ENCODE measurements at regions not wholly inside any gene's neighbourhood (a gene's known extent, or its start where the extent isn't known, plus 50 kb on each side); places are given as distances from the start of the nearest gene placed in this dataset.

GRCh38 chr3:8094415-8094814 is 407.2 kb upstream of the LMCD1 start:
- Histone ChIP-seq H3K9me3 (ENCODE audit: control insufficient read depth in 4 of 4, insufficient read depth in 3 of 4, low read length in 3 of 4) (no peaks in the 10 kb centered on the region), H3K4me1 (ENCODE audit: control insufficient read depth in 5 of 5, insufficient read depth in 5 of 5, low read length in 5 of 5) (no peaks in the 10 kb centered on the region), H3K4me3 (no peak overlapping the region), H3K27ac (ENCODE audit: low read depth in 1 of 2, low read length in 1 of 2) (no peak overlapping the region), H3K36me3 (ENCODE audit: control insufficient read depth in 4 of 4, insufficient read depth in 4 of 4, low read length in 4 of 4) (no peaks in the 10 kb centered on the region), H3K9ac (ENCODE audit: insufficient read depth in 1 of 2, low read length in 2 of 2) (no peak overlapping the region), H3K27me3 (ENCODE audit: control insufficient read depth in 3 of 3, insufficient read depth in 3 of 3, low read length in 2 of 3) (no peaks in the 10 kb centered on the region)
- DNase-seq (no peak), ATAC-seq (ENCODE audit: insufficient read depth, low FRiP score) (no peak)
- TF ChIP-seq, protein P1, sequence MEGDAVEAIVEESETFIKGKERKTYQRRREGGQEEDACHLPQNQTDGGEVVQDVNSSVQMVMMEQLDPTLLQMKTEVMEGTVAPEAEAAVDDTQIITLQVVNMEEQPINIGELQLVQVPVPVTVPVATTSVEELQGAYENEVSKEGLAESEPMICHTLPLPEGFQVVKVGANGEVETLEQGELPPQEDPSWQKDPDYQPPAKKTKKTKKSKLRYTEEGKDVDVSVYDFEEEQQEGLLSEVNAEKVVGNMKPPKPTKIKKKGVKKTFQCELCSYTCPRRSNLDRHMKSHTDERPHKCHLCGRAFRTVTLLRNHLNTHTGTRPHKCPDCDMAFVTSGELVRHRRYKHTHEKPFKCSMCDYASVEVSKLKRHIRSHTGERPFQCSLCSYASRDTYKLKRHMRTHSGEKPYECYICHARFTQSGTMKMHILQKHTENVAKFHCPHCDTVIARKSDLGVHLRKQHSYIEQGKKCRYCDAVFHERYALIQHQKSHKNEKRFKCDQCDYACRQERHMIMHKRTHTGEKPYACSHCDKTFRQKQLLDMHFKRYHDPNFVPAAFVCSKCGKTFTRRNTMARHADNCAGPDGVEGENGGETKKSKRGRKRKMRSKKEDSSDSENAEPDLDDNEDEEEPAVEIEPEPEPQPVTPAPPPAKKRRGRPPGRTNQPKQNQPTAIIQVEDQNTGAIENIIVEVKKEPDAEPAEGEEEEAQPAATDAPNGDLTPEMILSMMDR (IDR thresholded peaks at IDR 0.05; ENCODE audit: control extremely low read depth, extremely low read depth), result no peak
- WGBS, 2 donors, result 58 to 75% methylated on average over 2 of the region's 2 CpGs

DNA sequence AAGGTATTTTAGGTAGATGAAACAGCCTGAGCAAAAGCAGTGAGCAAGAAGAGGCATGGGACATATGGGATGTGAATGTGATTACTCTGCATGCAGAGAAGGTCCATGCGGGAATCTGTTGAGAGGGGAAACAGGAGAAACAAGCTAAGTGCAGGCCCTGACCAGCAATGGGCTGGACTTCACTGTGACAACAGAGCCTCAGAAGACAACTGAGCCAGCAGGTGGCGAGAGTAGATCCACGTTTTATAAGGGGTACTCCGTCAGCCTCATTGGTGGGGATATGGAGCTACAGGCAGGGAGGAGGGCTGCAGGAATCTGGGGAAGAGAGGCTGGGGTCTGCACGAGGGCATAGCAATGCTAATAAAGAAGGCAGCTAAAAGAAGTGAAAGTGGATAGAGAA is 405.9 kb upstream of the LMCD1 start:
- 56 to 67% methylated on average over 5 of the region's 5 CpGs for WGBS, 2 donors
- no peaks in the 10 kb centered on the region for H3K9me3 ChIP-seq (ENCODE audit: control insufficient read depth in 4 of 4, insufficient read depth in 3 of 4, low read length in 3 of 4)
- H3K27ac ChIP-seq (ENCODE audit: low read depth in 1 of 2, low read length in 1 of 2), result no peak overlapping the region
- no peaks in the 10 kb centered on the region for H3K4me1 ChIP-seq (ENCODE audit: control insufficient read depth in 5 of 5, insufficient read depth in 5 of 5, low read length in 5 of 5)
- H3K4me3 ChIP-seq, result no peak overlapping the region
- H3K27me3 ChIP-seq (ENCODE audit: control insufficient read depth in 3 of 3, insufficient read depth in 3 of 3, low read length in 2 of 3), result no peaks in the 10 kb centered on the region
- TF ChIP-seq, protein P1 (IDR thresholded peaks at IDR 0.05; ENCODE audit: control extremely low read depth, extremely low read depth), result no peak
- no peak for ATAC-seq (ENCODE audit: insufficient read depth, low FRiP score)
- H3K36me3 ChIP-seq (ENCODE audit: control insufficient read depth in 4 of 4, insufficient read depth in 4 of 4, low read length in 4 of 4), result no peaks in the 10 kb centered on the region
- no peak for DNase-seq
- H3K9ac ChIP-seq (ENCODE audit: insufficient read depth in 1 of 2, low read length in 2 of 2), result no peak overlapping the region

DNA sequence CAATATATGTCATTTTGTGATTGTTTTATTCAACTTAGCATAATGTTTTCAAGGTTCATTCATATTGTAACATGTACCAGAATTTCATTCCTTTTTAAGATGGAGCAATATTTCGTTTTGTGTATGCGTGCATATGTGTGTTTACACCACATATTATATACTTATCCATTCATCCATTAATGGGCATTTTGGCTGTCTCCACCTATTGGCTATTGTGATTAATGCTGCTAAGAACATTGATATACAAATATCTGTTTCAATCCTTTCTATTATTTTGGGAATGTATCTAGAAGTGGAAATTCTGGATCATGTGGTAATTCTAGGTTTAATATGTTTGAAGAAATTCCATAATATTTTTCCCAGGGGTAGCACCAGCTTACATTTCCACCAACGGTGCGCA is 403.9 kb upstream of the LMCD1 start:
- DNase-seq, result no peak
- Histone ChIP-seq H3K36me3 (ENCODE audit: control insufficient read depth in 4 of 4, insufficient read depth in 4 of 4, low read length in 4 of 4) (no peaks in the 10 kb centered on the region), H3K4me1 (ENCODE audit: control insufficient read depth in 5 of 5, insufficient read depth in 5 of 5, low read length in 5 of 5) (no peaks in the 10 kb centered on the region), H3K27ac (ENCODE audit: low read depth in 1 of 2, low read length in 1 of 2) (no peak overlapping the region), H3K9me3 (ENCODE audit: control insufficient read depth in 4 of 4, insufficient read depth in 3 of 4, low read length in 3 of 4) (no peaks in the 10 kb centered on the region), H3K4me3 (no peak overlapping the region), H3K27me3 (ENCODE audit: control insufficient read depth in 3 of 3, insufficient read depth in 3 of 3, low read length in 2 of 3) (no peaks in the 10 kb centered on the region), H3K9ac (ENCODE audit: insufficient read depth in 1 of 2, low read length in 2 of 2) (no peak overlapping the region)
- TF ChIP-seq, protein P1 (IDR thresholded peaks at IDR 0.05; ENCODE audit: control extremely low read depth, extremely low read depth), result no peak
- ATAC-seq (ENCODE audit: insufficient read depth, low FRiP score), result no peak
- WGBS, 2 donors, result 94% methylated on average over 4 of the region's 4 CpGs

DNA sequence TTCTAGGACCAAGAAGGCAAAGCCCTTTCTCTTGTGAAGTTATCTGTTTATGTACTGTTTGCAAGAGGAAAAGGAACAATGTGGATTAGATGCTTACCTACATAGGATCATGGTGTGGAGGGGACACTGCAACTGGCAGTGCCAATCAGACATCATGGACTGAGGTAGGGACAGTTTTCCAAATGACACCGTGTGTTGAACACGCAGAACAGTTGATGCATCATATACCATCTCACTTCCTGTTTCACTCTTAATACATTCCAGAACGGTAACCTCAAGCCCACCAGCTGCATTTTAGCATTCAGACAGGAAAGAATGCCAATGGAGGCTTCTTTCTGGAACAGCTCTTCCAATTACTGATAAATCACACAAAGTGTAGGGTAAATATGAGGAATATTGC is 397.7 kb upstream of the LMCD1 start:
- Histone ChIP-seq H3K9ac (ENCODE audit: insufficient read depth in 1 of 2, low read length in 2 of 2) (no peak overlapping the region), H3K9me3 (ENCODE audit: control insufficient read depth in 4 of 4, insufficient read depth in 3 of 4, low read length in 3 of 4) (no peaks in the 10 kb centered on the region), H3K4me1 (ENCODE audit: control insufficient read depth in 5 of 5, insufficient read depth in 5 of 5, low read length in 5 of 5) (no peaks in the 10 kb centered on the region), H3K36me3 (ENCODE audit: control insufficient read depth in 4 of 4, insufficient read depth in 4 of 4, low read length in 4 of 4) (no peaks in the 10 kb centered on the region), H3K4me3 (no peak overlapping the region), H3K27ac (ENCODE audit: low read depth in 1 of 2, low read length in 1 of 2) (no peak overlapping the region), H3K27me3 (ENCODE audit: control insufficient read depth in 3 of 3, insufficient read depth in 3 of 3, low read length in 2 of 3) (no peaks in the 10 kb centered on the region)
- TF ChIP-seq, protein P1 (IDR thresholded peaks at IDR 0.05; ENCODE audit: control extremely low read depth, extremely low read depth), result no peak
- DNase-seq (no peak), ATAC-seq (ENCODE audit: insufficient read depth, low FRiP score) (no peak)
- 59 to 60% methylated on average over 3 of the region's 3 CpGs for WGBS, 2 donors

Measured in lung (tissue), 11 donors.